ENCODE measurements at regions not wholly inside any gene's neighbourhood (a gene's known extent, or its start where the extent isn't known, plus 50 kb on each side); places are given as distances from the start of the nearest gene placed in this dataset.

- no peak for TF ChIP-seq WIZ (CRISPR knock-in tag; IDR thresholded peaks at IDR 0.05)
- no peak for TF ChIP-seq E2F5 (CRISPR knock-in tag; conservative IDR thresholded peaks at IDR 0.05)
- no peak for TF ChIP-seq KDM1A (CRISPR knock-in tag; IDR thresholded peaks at IDR 0.05)
- TF ChIP-seq CBX2 (IDR thresholded peaks at IDR 0.05; ENCODE audit: low read depth, low read length) = no peak
- no peak for TF ChIP-seq CBX2 (CRISPR knock-in tag; IDR thresholded peaks at IDR 0.05; ENCODE audit: low read depth)
- TF ChIP-seq ZNF704 (CRISPR knock-in tag; IDR thresholded peaks at IDR 0.05; ENCODE audit: borderline replicate concordance) = no peak
These were observed 220.2 kb downstream of the DMAC1 start (continued) for GRCh38 chr9:7579351-7579750.

GRCh38 chr9:7578951-7579350, 220.6 kb downstream of the DMAC1 start:
- Histone ChIP-seq H3K4me1 (ENCODE audit: insufficient read depth, low read length) (no peaks in the 10 kb centered on the region), H3K4me2 (ENCODE audit: low read depth, low read length) (no peak overlapping the region), H3K9me3 (ENCODE audit: low read length) (no peaks in the 10 kb centered on the region), H3K79me2 (ENCODE audit: insufficient read depth, low read length) (no peaks in the 10 kb centered on the region), H3K9ac (ENCODE audit: insufficient read depth, low read depth, low read length) (no peak overlapping the region), H3K4me3 (replicated peaks in 1 of 3; ENCODE audit: insufficient read depth in 1 of 3, low read depth in 2 of 3, low read length in 3 of 3) (no peak overlapping the region), H2AFZ (ENCODE audit: low read length) (no peak overlapping the region), H4K20me1 (ENCODE audit: insufficient read depth, low read length) (no peaks in the 10 kb centered on the region), H3K36me3 (replicated peaks in 1 of 2; ENCODE audit: control insufficient read depth in 1 of 2, insufficient read depth in 2 of 2, low read length in 2 of 2) (no peaks in the 10 kb centered on the region), H3K27me3 (ENCODE audit: control insufficient read depth in 1 of 2, insufficient read depth in 2 of 2, low read length in 2 of 2) (no peaks in the 10 kb centered on the region), H3K27ac (ENCODE audit: extremely low read length, insufficient read depth, low read length) (no peak overlapping the region)
- ChIA-PET CTCF (ENCODE audit: low intra/inter-chr PET ratio, low total read pairs) (no interaction called here), POLR2A (no interaction called here)
- FAIRE-seq (no peak), ATAC-seq (no peak), DNase-seq (ENCODE audit: low spot score) (no peak)
- BruUV-seq (replicated peaks) = no TSS peak
- in situ Hi-C loops (cut with HindIII; ENCODE audit: extremely low pct_ligation_motif_present, low pct_unique_long_range_greater_than_20kb) (no loop called here), intact Hi-C loops (cut with micrococcal nuclease; ENCODE audit: unreplicated experiment) (no loop called here)
- 21% methylated on average over 3 of the region's 3 CpGs for WGBS (ENCODE audit: low lambda C conversion rate)
- TF ChIP-seq HNF4A (CRISPR knock-in tag; IDR thresholded peaks at IDR 0.05) (no peak), ZFAT (CRISPR knock-in tag; conservative IDR thresholded peaks at IDR 0.05) (no peak), CSRNP1 (CRISPR knock-in tag; IDR thresholded peaks at IDR 0.05) (no peak), TFE3 (CRISPR knock-in tag; IDR thresholded peaks at IDR 0.05) (no peak), ZNF766 (CRISPR knock-in tag; IDR thresholded peaks at IDR 0.05; ENCODE audit: borderline replicate concordance) (no peak), ZNF414 (CRISPR knock-in tag; IDR thresholded peaks at IDR 0.05) (no peak), CEBPZ (IDR thresholded peaks at IDR 0.05; ENCODE audit: low read length) (no peak), DR1 (CRISPR knock-in tag; IDR thresholded peaks at IDR 0.05) (no peak)

Measured in HepG2 (cell line).